GM12874 (cell line): ENCODE measurements at regions not wholly inside any gene's neighbourhood (a gene's known extent, or its start where the extent isn't known, plus 50 kb on each side); places are given as distances from the start of the nearest gene placed in this dataset.

Experiments used
- CTCF ChIP-seq: IDR thresholded peaks from 2 replicates; pipeline ENCODE4 v1.5.1; 2011; ENCODE audit warnings: low read depth, mild to moderate bottlenecking, control low read depth, low read length, moderate library complexity; ENCODE audit not compliant: insufficient read depth

- no peak for TF ChIP-seq CTCF
These were observed 1012.6 kb downstream of the CDH11 start for GRCh38 chr16:64109241-64109640.

- TF ChIP-seq CTCF = no peak
These were observed 1019.2 kb downstream of the CDH11 start for GRCh38 chr16:64102654-64103053.

- no peak for TF ChIP-seq CTCF
These were observed 1023.4 kb downstream of the CDH11 start for GRCh38 chr16:64098451-64098850.

GRCh38 chr16:64096689-64097088, 1025.2 kb downstream of the CDH11 start:
- TF ChIP-seq CTCF = no peak

GRCh38 chr16:64094992-64095634, 1026.8 kb downstream of the CDH11 start:
- no peak for TF ChIP-seq CTCF

GRCh38 chr16:64094181-64094965, 1027.5 kb downstream of the CDH11 start:
- TF ChIP-seq CTCF = no peak

- TF ChIP-seq CTCF = no peak
These were observed 1029.6 kb downstream of the CDH11 start for GRCh38 chr16:64092271-64092670.
